Spleen (tissue), 7 donors: ENCODE measurements at regions not wholly inside any gene's neighbourhood (a gene's known extent, or its start where the extent isn't known, plus 50 kb on each side); places are given as distances from the start of the nearest gene placed in this dataset.

Experiments used
- CTCF ChIP-seq, 11 experiments: fragments of 200-600 bp in 7 of 11; fragments of 450-650 bp in 4 of 11; sonication (generic) in 4 of 11; IDR thresholded peaks in 8 of 11; conservative IDR thresholded peaks in 3 of 11; 1 replicate in 7 of 11; 2 replicates in 4 of 11; pipeline versions ENCODE4 v1.4.0 to v1.8.0; 2016 to 2021; ENCODE audit warnings: antibody characterized with exemption in 11 of 11, inconsistent platforms in 4 of 11, mild to moderate bottlenecking in 1 of 11
- POLR2AphosphoS5 ChIP-seq, 3 donors: sonication (generic); formaldehyde crosslinking; IDR thresholded peaks; one replicate each; pipeline ENCODE4 v1.5.1; 2017; ENCODE audit warnings: antibody characterized with exemption in 3 of 3
- donor health status: DM: no; HTN: no; CAD: no; lungs with moderate emphysema.
- donor health status: DM: no; HTN: no; CAD: no.
- donor health status: DM: no; HTN: no; CAD: no.

- no peak for TF ChIP-seq CTCF (IDR thresholded peaks at IDR 0.05 in 8 of 11, conservative IDR thresholded peaks at IDR 0.05 in 3 of 11)
- TF ChIP-seq POLR2AphosphoS5 (IDR thresholded peaks at IDR 0.05): no peak
Observed at GRCh38 chr12:114812858-114813761, 129.1 kb upstream of the TBX3 start.
